ENCODE measurements at regions not wholly inside any gene's neighbourhood (a gene's known extent, or its start where the extent isn't known, plus 50 kb on each side); places are given as distances from the start of the nearest gene placed in this dataset.

GRCh38 chr7:112892263-112892662 lies 102.1 kb upstream of the TMEM168 start:
- H3K4me3 ChIP-seq (ENCODE audit: low read length in 3 of 3): no peak overlapping the region
- no peak for DNase-seq
- intact Hi-C loops (cut with DNase I): no loop called here
- H3K9me3 ChIP-seq (ENCODE audit: control insufficient read depth in 2 of 3, insufficient read depth in 1 of 3, low read length in 3 of 3): no peaks in the 10 kb centered on the region
- no peak overlapping the region for H3K9ac ChIP-seq (ENCODE audit: low read length in 3 of 3)
- TF ChIP-seq, protein P1, sequence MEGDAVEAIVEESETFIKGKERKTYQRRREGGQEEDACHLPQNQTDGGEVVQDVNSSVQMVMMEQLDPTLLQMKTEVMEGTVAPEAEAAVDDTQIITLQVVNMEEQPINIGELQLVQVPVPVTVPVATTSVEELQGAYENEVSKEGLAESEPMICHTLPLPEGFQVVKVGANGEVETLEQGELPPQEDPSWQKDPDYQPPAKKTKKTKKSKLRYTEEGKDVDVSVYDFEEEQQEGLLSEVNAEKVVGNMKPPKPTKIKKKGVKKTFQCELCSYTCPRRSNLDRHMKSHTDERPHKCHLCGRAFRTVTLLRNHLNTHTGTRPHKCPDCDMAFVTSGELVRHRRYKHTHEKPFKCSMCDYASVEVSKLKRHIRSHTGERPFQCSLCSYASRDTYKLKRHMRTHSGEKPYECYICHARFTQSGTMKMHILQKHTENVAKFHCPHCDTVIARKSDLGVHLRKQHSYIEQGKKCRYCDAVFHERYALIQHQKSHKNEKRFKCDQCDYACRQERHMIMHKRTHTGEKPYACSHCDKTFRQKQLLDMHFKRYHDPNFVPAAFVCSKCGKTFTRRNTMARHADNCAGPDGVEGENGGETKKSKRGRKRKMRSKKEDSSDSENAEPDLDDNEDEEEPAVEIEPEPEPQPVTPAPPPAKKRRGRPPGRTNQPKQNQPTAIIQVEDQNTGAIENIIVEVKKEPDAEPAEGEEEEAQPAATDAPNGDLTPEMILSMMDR (IDR thresholded peaks at IDR 0.05; ENCODE audit: borderline replicate concordance, extremely low read depth, insufficient read depth): no peak
- no peaks in the 10 kb centered on the region for H3K4me1 ChIP-seq (ENCODE audit: control insufficient read depth in 2 of 3, insufficient read depth in 2 of 3, low read depth in 1 of 3, low read length in 3 of 3)
- no peaks in the 10 kb centered on the region for H3K27me3 ChIP-seq (ENCODE audit: control insufficient read depth, insufficient read depth, low read length)
- H3K36me3 ChIP-seq (ENCODE audit: control insufficient read depth in 2 of 3, insufficient read depth in 3 of 3, low read length in 3 of 3): peaks cover 0 to 5% (median 4%) of the 10 kb centered on the region in 3 donors
- no peak for FAIRE-seq
- no peak overlapping the region for H3K27ac ChIP-seq (ENCODE audit: low read depth in 2 of 2, low read length in 2 of 2)

DNA sequence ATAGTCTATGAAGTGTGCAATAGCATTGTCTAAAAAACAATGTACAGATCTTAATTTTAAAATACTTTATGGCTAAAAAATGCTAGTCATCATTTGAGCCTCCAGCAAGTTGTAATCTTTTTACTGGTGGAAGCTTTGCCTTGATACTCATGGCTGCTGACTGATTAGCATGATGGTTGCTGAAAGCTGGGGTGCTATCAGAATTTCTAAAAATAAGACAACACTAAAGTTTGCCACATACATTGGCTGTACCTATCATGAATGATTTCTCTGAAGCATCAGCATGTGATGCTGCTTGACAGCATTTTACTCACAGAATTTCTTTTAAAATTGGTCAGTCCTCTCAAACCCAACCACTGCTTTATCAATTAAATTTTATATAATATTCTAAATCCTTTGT lies 101.5 kb upstream of the TMEM168 start:
- FAIRE-seq (no peak), DNase-seq (no peak)
- Histone ChIP-seq H3K9me3 (ENCODE audit: control insufficient read depth in 2 of 3, insufficient read depth in 1 of 3, low read length in 3 of 3) (no peaks in the 10 kb centered on the region), H3K4me1 (ENCODE audit: control insufficient read depth in 2 of 3, insufficient read depth in 2 of 3, low read depth in 1 of 3, low read length in 3 of 3) (no peaks in the 10 kb centered on the region), H3K9ac (ENCODE audit: low read length in 3 of 3) (no peak overlapping the region), H3K27me3 (ENCODE audit: control insufficient read depth, insufficient read depth, low read length) (no peaks in the 10 kb centered on the region), H3K4me3 (ENCODE audit: low read length in 3 of 3) (no peak overlapping the region), H3K36me3 (ENCODE audit: control insufficient read depth in 2 of 3, insufficient read depth in 3 of 3, low read length in 3 of 3) (peaks cover 0 to 5% (median 4%) of the 10 kb centered on the region in 3 donors), H3K27ac (ENCODE audit: low read depth in 2 of 2, low read length in 2 of 2) (no peak overlapping the region)
- TF ChIP-seq, protein P1 (IDR thresholded peaks at IDR 0.05; ENCODE audit: borderline replicate concordance, extremely low read depth, insufficient read depth): no peak
- intact Hi-C loops (cut with DNase I): no loop called here

- FAIRE-seq (no peak), DNase-seq (no peak)
- Histone ChIP-seq H3K27ac (ENCODE audit: low read depth in 2 of 2, low read length in 2 of 2) (no peak overlapping the region), H3K4me1 (ENCODE audit: control insufficient read depth in 2 of 3, insufficient read depth in 2 of 3, low read depth in 1 of 3, low read length in 3 of 3) (no peaks in the 10 kb centered on the region), H3K9ac (ENCODE audit: low read length in 3 of 3) (no peak overlapping the region), H3K36me3 (ENCODE audit: control insufficient read depth in 2 of 3, insufficient read depth in 3 of 3, low read length in 3 of 3) (peaks cover 0 to 5% (median 4%) of the 10 kb centered on the region in 3 donors), H3K9me3 (ENCODE audit: control insufficient read depth in 2 of 3, insufficient read depth in 1 of 3, low read length in 3 of 3) (no peaks in the 10 kb centered on the region), H3K27me3 (ENCODE audit: control insufficient read depth, insufficient read depth, low read length) (no peaks in the 10 kb centered on the region), H3K4me3 (ENCODE audit: low read length in 3 of 3) (no peak overlapping the region)
- intact Hi-C loops (cut with DNase I): no loop called here
- TF ChIP-seq, protein P1 (IDR thresholded peaks at IDR 0.05; ENCODE audit: borderline replicate concordance, extremely low read depth, insufficient read depth): no peak
Observed at GRCh38 chr7:112889834-112890438, 99.7 kb upstream of the TMEM168 start.

GRCh38 chr7:112889268-112889667 lies 99.1 kb upstream of the TMEM168 start:
- FAIRE-seq (no peak), DNase-seq (no peak)
- intact Hi-C loops (cut with DNase I): no loop called here
- no peaks in the 10 kb centered on the region for H3K9me3 ChIP-seq (ENCODE audit: control insufficient read depth in 2 of 3, insufficient read depth in 1 of 3, low read length in 3 of 3)
- no peaks in the 10 kb centered on the region for H3K4me1 ChIP-seq (ENCODE audit: control insufficient read depth in 2 of 3, insufficient read depth in 2 of 3, low read depth in 1 of 3, low read length in 3 of 3)
- no peak overlapping the region for H3K4me3 ChIP-seq (ENCODE audit: low read length in 3 of 3)
- H3K9ac ChIP-seq (ENCODE audit: low read length in 3 of 3): no peak overlapping the region
- H3K27me3 ChIP-seq (ENCODE audit: control insufficient read depth, insufficient read depth, low read length): no peaks in the 10 kb centered on the region
- TF ChIP-seq, protein P1 (IDR thresholded peaks at IDR 0.05; ENCODE audit: borderline replicate concordance, extremely low read depth, insufficient read depth): no peak
- no peak overlapping the region for H3K27ac ChIP-seq (ENCODE audit: low read depth in 2 of 2, low read length in 2 of 2)
- H3K36me3 ChIP-seq (ENCODE audit: control insufficient read depth in 2 of 3, insufficient read depth in 3 of 3, low read length in 3 of 3): peaks cover 0 to 5% (median 4%) of the 10 kb centered on the region in 3 donors

Data from kidney (tissue), 13 donors.